Suprapubic skin (tissue), 4 donors: ENCODE measurements at regions not wholly inside any gene's neighbourhood (a gene's known extent, or its start where the extent isn't known, plus 50 kb on each side); places are given as distances from the start of the nearest gene placed in this dataset.

ENCODE experiments used
- CTCF ChIP-seq, 2 donors: fragments of 200-600 bp in 1 of 2; fragments of 450-650 bp in 1 of 2; sonication (generic) in 1 of 2; IDR thresholded peaks; one replicate each; pipeline ENCODE4 v1.5.1; 2016 to 2019; ENCODE audit warnings: antibody characterized with exemption in 2 of 2, mild to moderate bottlenecking in 1 of 2, moderate library complexity in 1 of 2
- EP300 ChIP-seq: sonication (generic); formaldehyde crosslinking; IDR thresholded peaks from one replicate; pipeline ENCODE4 v1.6.1; 2017; ENCODE audit warnings: antibody characterized with exemption
- POLR2A ChIP-seq, 2 donors: fragments of 450-650 bp; IDR thresholded peaks; one replicate each; pipeline ENCODE4 v1.6.1; 2017; ENCODE audit warnings: antibody characterized with exemption in 2 of 2, mild to moderate bottlenecking in 2 of 2, moderate library complexity in 2 of 2
- POLR2AphosphoS5 ChIP-seq, 3 donors: sonication (generic); formaldehyde crosslinking; IDR thresholded peaks; one replicate each; pipeline ENCODE4 v1.6.1; 2017; ENCODE audit warnings: antibody characterized with exemption in 3 of 3

GRCh38 chr2:203796248-203797010 lies 71.1 kb upstream of the CTLA4 start:
- TF ChIP-seq CTCF (IDR thresholded peaks at IDR 0.05) (no peak), POLR2A (IDR thresholded peaks at IDR 0.05) (no peak), POLR2AphosphoS5 (IDR thresholded peaks at IDR 0.05) (no peak), EP300 (no peak)
